22Rv1 (cell line): ENCODE measurements at regions not wholly inside any gene's neighbourhood (a gene's known extent, or its start where the extent isn't known, plus 50 kb on each side); places are given as distances from the start of the nearest gene placed in this dataset.
A peak's percentile ranks its signal among the peaks of the same experiment; 100 is the strongest.

Experiments used
- CTCF ChIP-seq: fragments of 450-650 bp; IDR thresholded peaks from 2 replicates; pipeline ENCODE4 v1.5.1; 2017; ENCODE audit warnings: mild to moderate bottlenecking
- ZFX ChIP-seq: fragments of 450-650 bp; IDR thresholded peaks from 2 replicates; pipeline ENCODE4 v1.6.1; 2017; ENCODE audit warnings: antibody characterized with exemption, borderline replicate concordance

- TF ChIP-seq CTCF (peak; percentile 70), ZFX (no peak)
Observed at GRCh38 chr11:29333993-29334775, 682.6 kb downstream of the KCNA4 start.
